HEK293T (cell line): ENCODE measurements at regions not wholly inside any gene's neighbourhood (a gene's known extent, or its start where the extent isn't known, plus 50 kb on each side); places are given as distances from the start of the nearest gene placed in this dataset.

Source experiments
- ARNT ChIP-seq: fragments of 450-650 bp; IDR thresholded peaks from 2 replicates; pipeline ENCODE4 v1.6.1; 2017; ENCODE audit warnings: mild to moderate bottlenecking
- BHLHE40 ChIP-seq: fragments of 450-650 bp; IDR thresholded peaks from 2 replicates; pipeline ENCODE4 v1.6.1; 2016; ENCODE audit warnings: mild to moderate bottlenecking, moderate library complexity, borderline replicate concordance
- CTBP1 ChIP-seq: fragments of 450-650 bp; IDR thresholded peaks from 2 replicates; pipeline ENCODE4 v1.6.1; 2016; ENCODE audit warnings: borderline replicate concordance
- ELF4 ChIP-seq: fragments of 450-650 bp; IDR thresholded peaks from 2 replicates; pipeline ENCODE4 v1.6.1; 2017; ENCODE audit warnings: antibody characterized with exemption
- FOXA1 ChIP-seq: fragments of 450-650 bp; IDR thresholded peaks from 2 replicates; pipeline ENCODE4 v1.6.1; 2016; ENCODE audit warnings: mild to moderate bottlenecking
- FOXK2 ChIP-seq: fragments of 450-650 bp; IDR thresholded peaks from 2 replicates; pipeline ENCODE4 v1.6.1; 2016; ENCODE audit warnings: mild to moderate bottlenecking
- FOXM1 ChIP-seq: fragments of 450-650 bp; IDR thresholded peaks from 2 replicates; pipeline ENCODE4 v1.6.1; 2017; ENCODE audit warnings: mild to moderate bottlenecking, borderline replicate concordance
- HDGF ChIP-seq: fragments of 450-650 bp; IDR thresholded peaks from 2 replicates; pipeline ENCODE4 v1.6.1; 2017; ENCODE audit warnings: antibody characterized with exemption, borderline replicate concordance
- LEF1 ChIP-seq: fragments of 450-650 bp; IDR thresholded peaks from 2 replicates; pipeline ENCODE4 v1.6.1; 2017; ENCODE audit warnings: mild to moderate bottlenecking, borderline replicate concordance
- SP1 ChIP-seq: fragments of 450-650 bp; IDR thresholded peaks from 2 replicates; pipeline ENCODE4 v1.6.1; 2017
- SUZ12 ChIP-seq: fragments of 450-650 bp; IDR thresholded peaks from 2 replicates; pipeline ENCODE4 v1.6.1; 2016; ENCODE audit warnings: mild to moderate bottlenecking
- TARDBP ChIP-seq: fragments of 450-650 bp; IDR thresholded peaks from 2 replicates; pipeline ENCODE4 v1.6.1; 2016
- ZNF384 ChIP-seq: fragments of 450-650 bp; IDR thresholded peaks from 2 replicates; pipeline ENCODE4 v1.6.1; 2016
- TF ChIP-seq, protein P1 (sequence below): fragments of 450-650 bp; IDR thresholded peaks from 2 replicates; pipeline ENCODE4 v1.6.1; 2016

DNA sequence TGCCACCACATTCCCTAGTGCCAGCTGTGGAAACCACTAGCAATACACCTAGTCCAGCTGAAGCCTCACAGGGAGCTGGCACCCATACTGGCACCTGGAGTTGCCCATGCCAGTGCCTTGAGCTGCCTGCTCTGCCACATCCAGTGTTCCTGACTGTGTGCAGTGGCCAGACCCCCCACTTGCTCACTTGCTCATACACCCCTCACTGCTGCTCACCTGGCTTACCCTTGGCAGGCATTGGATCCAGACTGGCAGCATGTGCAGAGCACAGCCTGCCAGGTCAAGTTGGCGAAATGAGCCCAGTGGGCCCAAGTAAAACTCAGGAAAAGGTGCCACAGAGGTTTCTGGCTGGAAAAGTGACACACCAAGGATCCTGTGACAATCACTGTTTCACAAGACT, 1618.6 kb upstream of the PRMT6 start:
- TF ChIP-seq SUZ12 (no peak), SP1 (no peak), CTBP1 (no peak), FOXA1 (no peak), HDGF (no peak), ZNF384 (no peak), FOXM1 (no peak), ELF4 (no peak), FOXK2 (no peak), LEF1 (no peak), BHLHE40 (no peak), ARNT (no peak), TARDBP (no peak)
- TF ChIP-seq, protein P1, sequence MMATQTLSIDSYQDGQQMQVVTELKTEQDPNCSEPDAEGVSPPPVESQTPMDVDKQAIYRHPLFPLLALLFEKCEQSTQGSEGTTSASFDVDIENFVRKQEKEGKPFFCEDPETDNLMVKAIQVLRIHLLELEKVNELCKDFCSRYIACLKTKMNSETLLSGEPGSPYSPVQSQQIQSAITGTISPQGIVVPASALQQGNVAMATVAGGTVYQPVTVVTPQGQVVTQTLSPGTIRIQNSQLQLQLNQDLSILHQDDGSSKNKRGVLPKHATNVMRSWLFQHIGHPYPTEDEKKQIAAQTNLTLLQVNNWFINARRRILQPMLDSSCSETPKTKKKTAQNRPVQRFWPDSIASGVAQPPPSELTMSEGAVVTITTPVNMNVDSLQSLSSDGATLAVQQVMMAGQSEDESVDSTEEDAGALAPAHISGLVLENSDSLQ, result no peak
